Brain microvascular endothelial cell (primary cell): ENCODE measurements at regions not wholly inside any gene's neighbourhood (a gene's known extent, or its start where the extent isn't known, plus 50 kb on each side); places are given as distances from the start of the nearest gene placed in this dataset.

ENCODE experiments used
- DNase-seq: peaks from one replicate; pipeline ENCODE4 v3.0.0-alpha.2; 2020
- H3K27ac ChIP-seq: fragments of 250-450 bp; sonication (Bioruptor Pico); 2 replicates; pipeline ENCODE4 v1.5.1; 2020; ENCODE audit warnings: mild to moderate bottlenecking, moderate library complexity
- H3K27me3 ChIP-seq: fragments of 250-450 bp; sonication (Bioruptor Pico); replicated peaks from 2 replicates; pipeline ENCODE4 v1.5.1; 2020; ENCODE audit warnings: mild to moderate bottlenecking
- H3K36me3 ChIP-seq: fragments of 250-450 bp; sonication (Bioruptor Pico); replicated peaks from 2 replicates; pipeline ENCODE4 v1.5.1; 2020; ENCODE audit warnings: mild to moderate bottlenecking
- H3K4me3 ChIP-seq: 2 replicates; pipeline ENCODE4 v1.5.1; 2011; ENCODE audit warnings: low read depth, mild to moderate bottlenecking, control low read depth, low read length, moderate library complexity
- in situ Hi-C: cut with HindIII; loops from 2 replicates; pipeline ENCODE4 v1.10.0; 2017; ENCODE audit warnings: low sequenced_read_pairs, low pct_ligation_motif_present
- TF ChIP-seq, protein P1 (sequence below): IDR thresholded peaks from 2 replicates; pipeline ENCODE4 v1.5.1; 2011; ENCODE audit warnings: low read depth, mild to moderate bottlenecking, moderate library complexity, low read length, control low read depth, inconsistent platforms; ENCODE audit errors: missing control alignments

DNA sequence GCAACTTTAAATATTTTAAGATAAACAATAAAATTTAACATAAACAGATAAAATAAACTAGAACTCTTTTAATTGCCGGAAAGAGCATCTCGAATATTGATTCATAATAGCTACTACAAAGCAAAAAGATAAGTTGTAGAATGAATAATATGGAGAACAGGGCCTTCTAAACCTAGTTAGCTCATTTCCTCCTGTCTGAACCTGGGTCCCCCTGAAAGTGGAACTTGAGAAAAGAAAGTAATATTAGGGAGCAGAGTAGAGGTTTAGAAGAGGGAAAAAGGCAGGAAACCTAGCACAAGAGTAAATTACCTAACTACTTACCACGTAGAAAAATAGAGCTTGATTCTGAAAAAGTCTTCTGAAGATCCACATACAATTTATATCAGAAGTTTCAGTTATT is 80.7 kb upstream of the NETO1 start:
- in situ Hi-C loops, result no loop called here
- Histone ChIP-seq H3K27me3 (no peaks in the 10 kb centered on the region), H3K27ac (no peak overlapping the region), H3K36me3 (no peaks in the 10 kb centered on the region), H3K4me3 (no peak overlapping the region)
- DNase-seq, result no peak
- TF ChIP-seq, protein P1, sequence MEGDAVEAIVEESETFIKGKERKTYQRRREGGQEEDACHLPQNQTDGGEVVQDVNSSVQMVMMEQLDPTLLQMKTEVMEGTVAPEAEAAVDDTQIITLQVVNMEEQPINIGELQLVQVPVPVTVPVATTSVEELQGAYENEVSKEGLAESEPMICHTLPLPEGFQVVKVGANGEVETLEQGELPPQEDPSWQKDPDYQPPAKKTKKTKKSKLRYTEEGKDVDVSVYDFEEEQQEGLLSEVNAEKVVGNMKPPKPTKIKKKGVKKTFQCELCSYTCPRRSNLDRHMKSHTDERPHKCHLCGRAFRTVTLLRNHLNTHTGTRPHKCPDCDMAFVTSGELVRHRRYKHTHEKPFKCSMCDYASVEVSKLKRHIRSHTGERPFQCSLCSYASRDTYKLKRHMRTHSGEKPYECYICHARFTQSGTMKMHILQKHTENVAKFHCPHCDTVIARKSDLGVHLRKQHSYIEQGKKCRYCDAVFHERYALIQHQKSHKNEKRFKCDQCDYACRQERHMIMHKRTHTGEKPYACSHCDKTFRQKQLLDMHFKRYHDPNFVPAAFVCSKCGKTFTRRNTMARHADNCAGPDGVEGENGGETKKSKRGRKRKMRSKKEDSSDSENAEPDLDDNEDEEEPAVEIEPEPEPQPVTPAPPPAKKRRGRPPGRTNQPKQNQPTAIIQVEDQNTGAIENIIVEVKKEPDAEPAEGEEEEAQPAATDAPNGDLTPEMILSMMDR, result no peak

DNA sequence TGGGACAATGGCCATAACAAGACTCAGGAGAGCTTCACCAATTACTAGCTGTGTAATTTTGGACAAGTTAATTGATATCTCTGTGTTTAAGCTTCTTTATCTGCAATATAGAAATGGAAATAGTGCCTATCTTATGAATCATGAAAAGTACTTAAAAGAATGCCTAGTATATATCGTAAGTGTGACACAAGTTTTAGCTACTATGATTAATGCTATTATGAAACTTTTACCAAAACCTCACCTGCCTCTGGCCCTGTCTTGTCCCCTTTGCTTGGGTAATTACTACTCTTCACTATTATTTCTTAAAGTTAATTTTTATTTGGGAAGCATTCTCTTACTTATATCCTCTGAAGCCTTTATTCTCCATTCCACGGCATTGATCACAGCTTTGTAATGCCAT is 75.0 kb upstream of the NETO1 start:
- in situ Hi-C loops, result no loop called here
- H3K4me3 ChIP-seq, result no peak overlapping the region
- H3K36me3 ChIP-seq, result no peaks in the 10 kb centered on the region
- no peak for DNase-seq
- TF ChIP-seq, protein P1, result no peak
- no peaks in the 10 kb centered on the region for H3K27me3 ChIP-seq
- H3K27ac ChIP-seq, result no peak overlapping the region

DNA sequence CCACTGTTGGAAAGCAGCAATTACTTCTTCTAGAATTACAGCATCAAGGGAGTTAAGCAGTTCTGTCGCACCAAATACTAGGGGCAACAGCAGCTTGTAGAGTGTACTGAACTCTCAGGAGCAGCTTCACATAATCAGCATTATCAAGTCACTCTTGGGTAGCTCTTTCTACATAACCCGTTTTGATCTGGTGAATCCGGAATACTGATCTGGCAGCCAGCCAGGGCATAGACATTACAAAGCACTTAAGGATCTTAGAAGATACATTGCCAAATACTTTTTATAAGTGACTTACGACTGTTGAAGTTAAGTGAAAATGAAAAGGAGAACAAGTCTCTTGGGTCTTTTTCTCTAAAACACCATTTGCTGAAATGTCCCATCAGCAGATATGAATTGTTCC is 73.2 kb upstream of the NETO1 start:
- no peak for DNase-seq
- in situ Hi-C loops, result no loop called here
- Histone ChIP-seq H3K27me3 (no peaks in the 10 kb centered on the region), H3K27ac (no peak overlapping the region), H3K4me3 (no peak overlapping the region), H3K36me3 (no peaks in the 10 kb centered on the region)
- TF ChIP-seq, protein P1, result no peak

DNA sequence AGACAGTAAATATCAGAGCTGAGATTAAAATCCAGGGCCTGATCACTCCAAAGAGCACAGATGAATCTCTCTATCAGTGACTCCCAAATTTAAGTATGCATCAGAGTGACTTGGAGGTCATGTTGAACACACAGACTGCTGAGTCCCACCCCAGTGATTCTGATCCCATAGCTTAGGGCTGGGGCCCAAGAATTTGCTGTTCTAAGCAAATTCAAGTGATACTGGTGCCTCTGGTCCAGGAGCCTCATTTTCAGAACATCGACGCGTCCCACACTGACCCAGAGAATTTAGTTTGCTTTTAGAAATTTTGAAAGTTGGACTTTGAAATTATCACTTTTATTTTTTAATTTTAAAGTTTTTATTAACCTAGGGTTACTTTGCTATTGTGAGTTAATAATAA is 72.7 kb upstream of the NETO1 start:
- no peak overlapping the region for H3K27ac ChIP-seq

DNA sequence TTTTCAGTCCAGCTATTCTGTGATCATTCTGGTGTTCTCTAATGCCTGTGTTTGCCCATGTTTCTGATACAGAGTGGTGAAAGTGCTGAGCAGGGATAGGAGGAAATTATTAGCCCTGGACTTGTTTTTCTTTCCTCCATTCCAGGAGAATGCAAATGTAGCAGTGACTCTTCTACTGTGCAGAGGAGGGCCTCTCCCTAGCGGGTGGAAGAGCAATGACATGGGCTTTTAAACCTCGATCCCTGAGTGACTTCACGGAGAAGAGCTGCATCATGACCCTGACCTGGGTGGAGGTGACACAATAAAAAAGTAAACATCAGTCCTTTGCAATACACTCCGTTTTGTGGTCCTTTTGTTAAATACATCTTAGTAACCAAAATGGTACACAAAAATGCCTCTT is 68.0 kb upstream of the NETO1 start:
- TF ChIP-seq, protein P1, result no peak
- DNase-seq, result no peak
- H3K27me3 ChIP-seq, result no peaks in the 10 kb centered on the region

More for the DNA sequence above, 72.7 kb upstream of the NETO1 start:
- Histone ChIP-seq H3K27me3 (no peaks in the 10 kb centered on the region), H3K36me3 (no peaks in the 10 kb centered on the region), H3K4me3 (no peak overlapping the region)
- in situ Hi-C loops, result no loop called here
- TF ChIP-seq, protein P1, result no peak
- no peak for DNase-seq

DNA sequence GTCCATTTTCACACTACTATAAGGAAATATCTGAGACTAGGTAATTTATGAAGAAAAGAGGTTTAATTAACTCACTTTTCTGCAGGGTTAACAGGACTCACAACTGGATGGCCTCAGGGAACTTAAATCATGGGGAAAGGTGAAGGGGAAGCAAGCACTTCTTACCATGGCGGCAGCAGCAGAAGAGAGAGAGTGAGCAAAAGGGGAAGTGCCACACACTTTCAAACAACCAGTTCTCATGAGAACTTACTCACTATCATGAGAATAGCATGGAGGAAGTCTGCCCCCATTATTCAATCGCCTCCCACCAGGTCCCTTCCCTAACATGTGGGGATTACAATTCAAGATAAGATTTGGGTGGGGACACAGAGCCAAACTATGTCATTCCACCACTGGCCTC is 55.1 kb upstream of the NETO1 start:
- TF ChIP-seq, protein P1, result no peak
- in situ Hi-C loops, result no loop called here
- Histone ChIP-seq H3K4me3 (no peak overlapping the region), H3K27me3 (no peaks in the 10 kb centered on the region), H3K27ac (no peak overlapping the region), H3K36me3 (no peaks in the 10 kb centered on the region)
- no peak for DNase-seq

More for the DNA sequence above, 68.0 kb upstream of the NETO1 start:
- H3K36me3 ChIP-seq, result no peaks in the 10 kb centered on the region
- H3K4me3 ChIP-seq, result no peak overlapping the region
- H3K27ac ChIP-seq, result no peak overlapping the region
- in situ Hi-C loops, result no loop called here
